OCI-M1 (cell line): ENCODE measurements at regions not wholly inside any gene's neighbourhood (a gene's known extent, or its start where the extent isn't known, plus 50 kb on each side); places are given as distances from the start of the nearest gene placed in this dataset.

ENCODE experiments used
- DNase-seq: peaks from one replicate; lab custom pipeline; 2025; lab: John Stamatoyannopoulos, UW

- DNase-seq = no peak
Measured at GRCh38 chr15:25182098-25182478, 227.3 kb downstream of the SNRPN start.

- DNase-seq = no peak
Measured at GRCh38 chr15:25182736-25183445, 228.1 kb downstream of the SNRPN start.

GRCh38 chr15:25183581-25184251, 228.9 kb downstream of the SNRPN start:
- no peak for DNase-seq

- no peak for DNase-seq
Measured at GRCh38 chr15:25184356-25185155, 229.8 kb downstream of the SNRPN start.

- no peak for DNase-seq
Measured at GRCh38 chr15:25185156-25185710, 230.4 kb downstream of the SNRPN start.

GRCh38 chr15:25185791-25186190, 231.0 kb downstream of the SNRPN start:
- DNase-seq = no peak

- DNase-seq = no peak
Measured at GRCh38 chr15:25186411-25186810, 231.6 kb downstream of the SNRPN start.

- DNase-seq = no peak
Measured at GRCh38 chr15:25186906-25187645, 232.3 kb downstream of the SNRPN start.

- DNase-seq = no peak
Measured at GRCh38 chr15:25188051-25188450, 233.3 kb downstream of the SNRPN start.

- no peak for DNase-seq
Measured at GRCh38 chr15:25188551-25189101, 233.8 kb downstream of the SNRPN start.

- no peak for DNase-seq
Measured at GRCh38 chr15:25189551-25189950, 234.8 kb downstream of the SNRPN start.

GRCh38 chr15:25192651-25193050, 237.9 kb downstream of the SNRPN start:
- no peak for DNase-seq

GRCh38 chr15:25207369-25207768, 231.5 kb downstream of the UBE3A start:
- no peak for DNase-seq

GRCh38 chr15:25208735-25209134, 230.1 kb downstream of the UBE3A start:
- DNase-seq = no peak

- no peak for DNase-seq
Measured at GRCh38 chr15:25220834-25221233, 218.0 kb downstream of the UBE3A start.

- no peak for DNase-seq
Measured at GRCh38 chr15:25224396-25224795, 214.4 kb downstream of the UBE3A start.

GRCh38 chr15:25226360-25226759, 212.5 kb downstream of the UBE3A start:
- no peak for DNase-seq

GRCh38 chr15:25228261-25228660, 210.6 kb downstream of the UBE3A start:
- DNase-seq = no peak

GRCh38 chr15:25230442-25230841, 208.4 kb downstream of the UBE3A start:
- DNase-seq = no peak

- DNase-seq = no peak
Measured at GRCh38 chr15:25233766-25234350, 205.0 kb downstream of the UBE3A start.

- no peak for DNase-seq
Measured at GRCh38 chr15:25234831-25235230, 204.0 kb downstream of the UBE3A start.
